SK-N-MC (cell line): ENCODE measurements at regions not wholly inside any gene's neighbourhood (a gene's known extent, or its start where the extent isn't known, plus 50 kb on each side); places are given as distances from the start of the nearest gene placed in this dataset.

Experiments
- EZH2 ChIP-seq: fragments of 200-600 bp; sonication (generic); IDR thresholded peaks from one replicate; pipeline ENCODE4 v1.6.1; 2017; ENCODE audit warnings: antibody characterized with exemption
- POLR2AphosphoS5 ChIP-seq: IDR thresholded peaks from 2 replicates; pipeline ENCODE4 v1.6.1; 2012; ENCODE audit warnings: mild to moderate bottlenecking, low read depth, low read length, borderline replicate concordance

- TF ChIP-seq EZH2 (no peak), POLR2AphosphoS5 (no peak)
Observed at GRCh38 chr13:30145709-30146367, 161.5 kb downstream of the KATNAL1 start.
